SK-N-DZ (cell line): ENCODE measurements at regions not wholly inside any gene's neighbourhood (a gene's known extent, or its start where the extent isn't known, plus 50 kb on each side); places are given as distances from the start of the nearest gene placed in this dataset.

Experiments
- DNase-seq: peaks from one replicate; pipeline ENCODE4 v3.0.0-alpha.2; 2015; ENCODE audit warnings: low spot score

DNA sequence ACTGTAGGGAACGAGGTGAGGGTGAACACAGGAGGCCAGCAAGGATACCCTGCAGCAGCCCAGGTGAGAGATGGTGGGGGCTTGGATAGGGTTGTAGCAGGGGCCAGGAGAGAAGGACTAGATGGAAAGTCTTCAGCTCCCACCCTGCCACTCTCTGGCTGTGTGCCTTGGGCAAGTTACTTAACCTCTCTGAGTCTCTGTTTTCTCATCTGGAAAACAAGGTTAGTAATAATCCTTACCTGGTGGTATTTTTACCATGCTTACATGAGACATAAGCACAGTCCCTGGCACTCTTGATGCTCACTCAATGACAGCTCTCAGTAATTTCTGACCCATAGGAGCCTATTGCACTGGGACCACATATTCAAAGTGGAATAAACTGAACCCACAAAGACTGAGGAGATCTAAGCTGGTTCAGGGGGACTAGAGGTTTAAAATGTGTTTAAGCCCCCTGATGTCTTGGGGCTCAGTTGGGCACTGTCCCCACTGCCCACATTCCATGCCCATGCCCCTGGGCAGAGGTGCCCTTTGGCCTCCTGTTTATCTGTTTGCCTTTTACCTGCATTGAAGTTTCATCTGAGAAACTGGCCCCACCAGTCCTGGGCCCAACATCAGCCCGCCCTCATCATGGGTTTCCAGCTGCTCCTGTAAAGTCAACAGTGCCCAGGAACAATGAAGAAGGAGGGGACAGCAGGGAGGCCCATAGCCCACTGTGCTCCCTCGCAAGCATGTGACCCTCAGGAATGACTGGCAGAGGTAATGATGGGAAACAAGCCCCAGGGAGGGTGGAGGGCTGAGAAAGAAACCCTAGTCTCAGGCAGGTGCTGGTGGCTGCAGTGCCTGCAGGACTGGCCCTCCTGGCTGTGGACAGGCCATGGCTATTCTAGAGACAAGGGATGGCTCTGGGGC is 104.0 kb downstream of the VEGFA start:
- DNase-seq: no peak

DNA sequence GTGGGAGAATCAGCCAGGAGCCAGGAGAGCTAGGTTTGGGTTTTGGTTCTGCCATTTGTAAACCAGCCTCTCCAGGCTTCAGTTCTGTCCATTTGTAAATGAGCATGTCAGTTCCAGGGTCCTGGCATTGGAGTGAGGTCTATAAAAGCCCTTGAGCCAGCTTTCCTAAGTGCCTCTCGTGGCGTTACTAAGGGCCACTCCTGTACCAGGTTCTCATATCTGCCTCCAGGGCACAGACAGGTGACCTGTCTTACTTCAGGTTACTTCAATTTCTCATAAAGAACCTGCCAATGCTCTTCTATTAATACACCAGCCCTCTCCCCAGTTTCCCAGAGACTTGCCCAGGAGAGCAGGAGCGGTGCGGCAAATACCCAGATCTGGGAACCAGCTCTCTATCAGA is 101.9 kb downstream of the VEGFA start:
- no peak for DNase-seq

- DNase-seq: no peak
Observed at GRCh38 chr6:43871284-43871683, 101.3 kb downstream of the VEGFA start.

DNA sequence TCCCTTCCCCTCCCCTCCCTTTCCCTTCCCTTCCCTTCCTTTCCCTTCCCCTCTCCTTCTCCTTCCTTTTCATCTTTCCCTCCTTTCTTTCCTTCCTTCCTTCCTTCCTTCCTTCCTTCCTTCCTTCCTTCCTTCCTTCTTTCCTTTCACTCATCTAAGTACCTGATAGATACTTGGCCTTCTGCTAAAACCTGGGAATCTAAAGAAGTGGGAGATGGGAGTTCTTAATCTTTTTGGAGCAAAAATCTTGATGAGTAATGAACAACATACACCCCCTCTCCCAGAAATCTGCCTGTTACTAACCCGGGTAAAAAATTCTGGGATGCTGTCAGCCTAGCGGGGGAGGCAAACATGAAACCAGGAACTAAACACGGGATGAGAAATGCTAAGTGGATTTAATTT is 100.7 kb downstream of the VEGFA start:
- no peak for DNase-seq

DNA sequence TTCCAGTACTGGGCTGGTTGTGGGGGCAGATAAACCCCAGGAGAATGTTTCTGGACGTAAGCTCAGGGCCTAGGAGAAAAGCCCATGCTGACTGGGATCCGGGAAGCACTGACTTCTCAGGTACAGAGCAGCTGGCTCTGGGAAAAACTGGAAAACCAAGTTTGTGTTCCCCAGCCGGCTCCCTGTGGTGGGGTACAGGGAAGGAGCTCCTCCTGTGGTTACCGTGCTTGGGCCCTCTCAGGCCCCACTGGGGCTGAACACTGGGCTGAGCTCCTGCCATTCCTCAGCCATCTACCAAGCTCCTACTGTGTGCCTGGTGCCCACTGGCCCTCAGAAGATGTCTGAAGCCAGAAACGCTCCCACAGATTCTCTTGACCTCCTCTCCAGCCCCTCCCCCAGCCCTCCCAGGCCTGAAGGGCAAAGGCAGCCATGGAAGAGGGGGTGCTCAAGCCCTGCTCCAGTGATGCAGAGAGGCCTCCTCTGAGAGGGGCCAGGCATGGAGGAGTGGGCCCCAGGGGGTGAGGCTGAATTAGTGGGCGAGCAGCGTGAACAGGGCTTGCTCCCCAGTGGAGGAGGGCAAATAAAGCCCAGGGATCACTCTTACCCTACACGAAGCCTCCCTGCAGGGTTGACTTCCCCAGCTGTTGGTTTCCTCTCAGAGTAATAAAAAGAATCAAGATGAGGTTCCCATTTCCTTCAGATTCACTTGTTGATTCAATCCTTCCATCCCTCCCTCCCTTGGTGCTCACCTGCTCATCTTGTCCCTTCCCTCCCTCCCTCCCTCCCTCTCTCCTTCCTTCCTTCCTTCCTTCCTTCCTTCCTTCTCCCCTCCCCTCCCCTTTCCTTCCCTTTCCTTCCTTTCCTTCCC is 100.0 kb downstream of the VEGFA start:
- DNase-seq: no peak

- no peak for DNase-seq
Observed at GRCh38 chr6:43869079-43869710, 99.2 kb downstream of the VEGFA start.

GRCh38 chr6:43868467-43868866 is 98.5 kb downstream of the VEGFA start:
- no peak for DNase-seq

DNA sequence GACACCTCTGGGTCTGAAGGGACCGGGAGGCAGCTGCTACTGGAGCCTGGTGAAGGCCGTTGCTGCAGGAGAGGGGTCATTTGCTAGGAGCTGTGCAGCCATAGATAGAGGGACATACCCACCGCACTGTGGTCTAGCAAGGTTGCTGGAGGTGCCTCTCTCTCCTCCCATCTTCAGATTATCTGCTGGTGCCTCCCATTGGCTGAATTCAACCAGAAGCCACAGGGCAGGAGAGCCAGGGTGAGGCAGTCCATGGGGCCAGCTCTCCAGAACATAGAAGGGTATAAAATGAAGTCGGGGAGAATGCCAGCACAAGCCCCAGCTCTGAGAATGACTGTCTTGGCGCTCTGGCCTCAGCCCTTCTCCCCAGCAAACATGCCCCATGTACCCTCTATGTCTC is 98.0 kb downstream of the VEGFA start:
- DNase-seq: no peak

GRCh38 chr6:43867246-43867645 is 97.2 kb downstream of the VEGFA start:
- DNase-seq: no peak

DNA sequence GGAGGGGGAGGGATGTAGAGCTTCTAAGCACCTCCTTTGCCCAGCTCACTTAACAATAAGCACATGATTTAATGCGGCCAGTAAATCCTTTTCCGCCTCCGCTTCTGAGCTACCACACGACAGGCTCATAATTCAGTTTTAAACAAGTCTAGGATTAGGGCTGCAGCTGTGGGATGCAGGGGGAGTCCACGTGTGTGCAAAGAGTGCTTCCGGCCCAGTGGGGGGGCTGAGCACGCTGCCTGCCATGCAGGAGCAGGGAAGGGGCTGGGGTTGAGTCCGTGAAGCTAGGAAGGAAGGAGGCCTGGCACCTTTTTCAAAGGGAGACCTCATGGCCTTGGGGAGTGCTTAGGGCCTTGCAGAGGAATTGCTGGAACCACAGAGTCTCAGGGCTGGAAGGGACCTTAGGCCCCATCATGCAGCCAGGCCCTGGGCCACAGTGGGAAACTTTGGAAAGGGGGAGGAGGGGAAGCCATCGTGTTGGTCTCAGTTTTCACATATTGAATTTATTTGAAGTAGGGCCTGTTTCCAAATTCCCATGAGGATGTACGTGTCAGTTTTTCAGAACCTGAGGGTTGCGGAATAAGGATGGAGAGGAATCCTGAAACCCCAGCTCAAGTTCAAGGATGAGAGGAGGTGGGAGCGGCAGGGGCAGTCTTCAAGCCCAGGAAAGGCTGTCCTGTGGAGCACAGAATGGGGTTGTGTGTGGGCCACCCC is 96.1 kb downstream of the VEGFA start:
- peak; percentile 41 for DNase-seq

DNA sequence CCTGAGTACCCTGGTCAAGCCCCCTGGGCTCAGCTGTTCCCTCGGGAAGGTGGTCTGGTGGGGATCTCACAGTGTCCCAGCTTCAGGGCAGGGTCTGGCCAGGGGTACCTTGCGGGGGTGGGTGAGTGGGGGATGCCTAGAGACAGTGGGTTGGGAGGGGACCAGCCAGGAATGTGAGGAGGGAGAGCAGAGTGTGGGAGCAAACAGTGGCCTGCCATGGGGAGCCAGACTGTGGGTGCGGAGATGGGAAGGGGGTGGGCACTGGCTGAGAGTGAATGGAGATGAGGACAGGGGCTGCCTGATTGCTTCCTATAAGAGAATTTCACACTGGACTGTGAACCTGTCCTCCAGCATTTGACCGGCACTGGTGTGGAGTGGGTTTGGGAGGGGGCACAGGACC is 95.1 kb downstream of the VEGFA start:
- DNase-seq: no peak

DNA sequence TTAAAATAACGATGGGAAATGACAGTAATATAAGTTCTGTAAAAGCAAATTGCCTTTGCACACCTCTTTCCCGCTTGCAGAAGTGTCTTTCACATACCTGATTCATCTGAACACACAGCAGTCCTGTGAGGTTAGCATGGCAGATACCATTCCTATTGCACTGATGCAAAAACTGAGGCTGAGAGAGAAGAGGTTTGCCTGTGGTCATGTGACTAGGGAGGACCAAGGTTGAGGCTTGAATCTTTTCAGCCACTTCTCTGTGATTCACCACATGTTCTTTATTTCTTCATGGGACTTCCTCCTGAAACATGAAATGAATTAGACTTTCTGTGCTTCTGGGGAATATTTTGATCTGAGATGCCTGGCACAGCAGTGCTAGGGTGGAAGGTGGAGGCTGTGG is 92.9 kb downstream of the VEGFA start:
- no peak for DNase-seq

- no peak for DNase-seq
Observed at GRCh38 chr6:43861212-43861894, 91.3 kb downstream of the VEGFA start.

- DNase-seq: no peak
Observed at GRCh38 chr6:43860285-43860684, 90.3 kb downstream of the VEGFA start.

DNA sequence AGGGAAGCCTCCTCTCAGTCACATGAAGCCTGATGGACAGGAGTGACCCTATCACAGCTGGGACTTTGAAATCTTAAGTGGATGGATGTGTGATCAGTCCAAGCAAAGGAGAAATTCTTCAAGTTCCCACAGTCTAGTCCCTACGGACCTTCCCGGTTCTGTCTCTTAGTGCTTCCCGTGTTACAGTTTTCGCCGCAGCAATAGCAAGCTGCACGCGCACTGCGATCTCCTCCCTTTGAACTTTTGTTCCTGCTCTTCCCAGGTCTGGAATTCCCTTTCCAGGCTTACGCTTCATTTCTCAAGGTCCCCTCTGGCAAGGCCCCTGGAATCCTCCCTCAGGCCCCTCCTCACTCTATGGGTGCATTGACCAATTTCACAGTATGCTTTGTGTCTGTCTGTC is 89.2 kb downstream of the VEGFA start:
- DNase-seq: no peak

DNA sequence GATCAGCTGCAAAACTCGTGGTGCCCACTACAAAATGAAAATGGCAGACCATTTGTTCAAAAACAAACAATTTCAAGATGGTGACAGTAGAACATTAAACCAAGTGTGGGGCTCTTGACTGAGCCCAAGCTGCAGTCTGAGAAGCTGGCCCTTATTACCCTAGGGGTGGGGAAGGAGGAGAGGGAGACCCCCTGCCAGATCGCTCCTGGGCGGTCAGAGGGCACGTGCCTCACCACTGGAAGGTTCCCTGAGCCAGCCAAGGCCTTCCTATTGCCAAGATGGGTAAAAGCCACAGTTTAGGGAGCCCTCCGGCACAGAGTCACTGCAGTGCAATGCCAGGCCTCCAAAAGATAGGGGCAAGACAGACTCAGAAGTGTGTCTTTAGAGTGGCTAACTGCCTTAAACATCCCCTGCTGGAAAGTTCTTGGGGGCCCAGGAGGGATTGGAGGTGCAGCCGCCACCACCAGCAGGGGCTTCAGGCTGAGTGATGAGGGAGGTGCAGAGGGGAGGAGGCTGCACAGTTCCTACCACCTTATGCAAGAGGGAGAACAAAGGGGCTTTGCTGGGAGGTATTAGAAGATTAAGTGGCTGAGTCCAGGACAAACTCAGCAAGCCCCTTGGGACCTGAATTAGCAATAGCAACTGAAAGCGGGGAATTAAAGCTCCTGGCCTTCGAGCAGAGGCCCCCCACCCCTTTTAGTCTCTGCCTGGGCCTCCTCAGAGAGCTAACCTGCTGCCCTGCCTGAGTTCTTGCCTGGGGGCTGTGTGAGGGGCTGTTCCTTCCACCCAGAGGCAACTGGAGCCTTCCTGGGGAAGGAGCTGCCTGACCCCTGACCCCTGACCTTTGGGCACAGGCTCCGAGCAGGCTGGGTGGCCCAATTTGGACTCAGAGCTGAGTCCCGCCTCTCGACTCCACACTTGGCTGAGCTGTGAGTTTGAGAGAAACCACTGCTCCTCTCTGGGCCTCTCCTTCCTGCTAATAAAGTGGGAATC is 88.4 kb downstream of the VEGFA start:
- no peak for DNase-seq

DNA sequence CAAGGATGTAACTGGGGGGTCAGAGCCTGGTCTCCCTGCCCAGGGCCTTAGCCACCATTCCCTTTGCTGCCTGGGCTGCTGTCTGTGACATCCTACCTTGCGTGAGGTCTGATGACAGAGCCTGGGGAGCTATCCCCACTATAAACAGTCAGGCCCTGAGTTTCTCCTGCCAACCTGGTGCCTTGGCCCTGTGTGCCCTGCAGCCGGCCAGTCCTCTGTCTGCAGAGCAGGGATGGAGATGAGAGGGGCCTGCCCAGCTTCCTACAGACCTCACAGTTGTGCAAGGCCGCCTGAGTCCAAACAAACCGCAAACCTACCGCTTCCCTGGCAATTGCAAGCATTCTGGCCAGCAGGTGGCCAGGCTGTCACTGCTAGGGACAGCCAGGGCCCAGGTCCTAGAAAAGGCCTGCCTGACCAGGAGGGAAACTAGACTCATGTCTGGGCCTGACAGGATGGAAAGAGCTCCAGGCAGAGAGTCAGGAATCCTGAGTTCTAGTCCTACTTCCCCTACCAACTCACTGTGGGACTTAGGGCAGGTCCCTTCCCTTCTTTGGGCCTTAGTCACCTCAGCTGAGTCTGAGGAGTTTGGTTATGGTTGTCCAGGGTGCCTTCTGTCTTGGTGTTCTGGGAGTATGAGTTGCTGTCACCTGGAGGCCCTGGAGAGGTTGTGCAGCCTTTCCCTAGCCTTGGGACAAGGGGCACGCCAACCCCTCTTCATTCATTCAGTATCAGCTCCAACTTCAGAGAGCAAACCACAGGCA is 86.2 kb downstream of the VEGFA start:
- DNase-seq: peak; percentile 68

DNA sequence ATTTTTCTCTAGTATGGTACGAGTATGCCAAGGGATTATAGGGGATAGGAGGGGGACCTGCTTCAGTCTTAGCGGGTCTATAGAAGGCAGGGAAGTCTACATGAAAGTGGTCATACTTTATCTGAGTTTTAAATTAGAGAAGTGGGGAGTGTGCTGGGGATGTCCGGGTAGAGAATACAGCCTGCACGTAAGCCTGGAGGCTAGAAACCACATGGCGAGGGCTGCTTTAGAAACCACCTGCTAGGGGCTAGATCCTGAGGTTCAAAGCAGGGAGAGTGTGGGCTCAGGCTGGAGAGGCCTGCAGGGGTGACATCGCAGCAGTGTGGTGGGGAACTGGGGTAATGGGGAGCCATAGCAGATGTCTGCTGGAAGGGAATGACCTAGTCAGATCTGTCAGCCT is 85.2 kb downstream of the VEGFA start:
- no peak for DNase-seq

- no peak for DNase-seq
Observed at GRCh38 chr6:43853066-43853650, 83.1 kb downstream of the VEGFA start.
